ENCODE measurements at regions not wholly inside any gene's neighbourhood (a gene's known extent, or its start where the extent isn't known, plus 50 kb on each side); places are given as distances from the start of the nearest gene placed in this dataset.

DNA sequence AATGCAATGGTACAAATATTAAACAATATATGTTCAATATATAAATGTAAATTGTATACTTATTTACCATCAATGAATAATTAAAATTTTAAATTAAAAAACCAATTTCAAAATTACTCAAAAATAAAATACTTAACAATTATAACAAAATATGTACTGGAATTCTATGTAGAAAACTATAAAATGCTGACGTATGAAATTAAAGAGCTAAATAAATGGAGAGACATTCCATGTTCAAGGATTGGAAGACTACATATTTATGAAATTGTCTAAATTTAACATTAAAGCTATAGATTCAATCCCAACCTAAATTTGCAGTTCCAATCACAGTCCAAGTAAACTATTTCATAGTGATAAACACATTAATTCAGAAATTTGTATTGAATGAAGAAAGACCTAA lies 1522.4 kb downstream of the SI start:
- TF ChIP-seq CTCF (IDR thresholded peaks at IDR 0.05 in 2 of 3, conservative IDR thresholded peaks at IDR 0.05 in 1 of 3; ENCODE audit: borderline replicate concordance in 1 of 3, insufficient read depth in 1 of 3, low read depth in 2 of 3, low read length in 2 of 3), result no peak
- no peak for TF ChIP-seq CBX3 (IDR thresholded peaks at IDR 0.05; ENCODE audit: low read depth)
- TF ChIP-seq, protein P1, sequence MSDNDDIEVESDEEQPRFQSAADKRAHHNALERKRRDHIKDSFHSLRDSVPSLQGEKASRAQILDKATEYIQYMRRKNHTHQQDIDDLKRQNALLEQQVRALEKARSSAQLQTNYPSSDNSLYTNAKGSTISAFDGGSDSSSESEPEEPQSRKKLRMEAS (IDR thresholded peaks at IDR 0.05), result no peak
- TF ChIP-seq POLR2AphosphoS5 (IDR thresholded peaks at IDR 0.05; ENCODE audit: low read depth, low read length), result no peak
- TF ChIP-seq EZH2 (IDR thresholded peaks at IDR 0.05), result no peak
- TF ChIP-seq POLR2A (IDR thresholded peaks at IDR 0.05; ENCODE audit: borderline replicate concordance, extremely low read depth, insufficient read depth, insufficient read length), result no peak
- TF ChIP-seq SIN3A (IDR thresholded peaks at IDR 0.05; ENCODE audit: low read depth), result no peak
- TF ChIP-seq TCF7L2 (IDR thresholded peaks at IDR 0.05; ENCODE audit: borderline replicate concordance, extremely low read depth, insufficient read depth, insufficient read length), result no peak
- no peak for TF ChIP-seq JUND (IDR thresholded peaks at IDR 0.05)
- no peak for TF ChIP-seq YY1 (IDR thresholded peaks at IDR 0.05; ENCODE audit: extremely low read depth, insufficient replicate concordance, low read depth, low read length)
- TF ChIP-seq EZH2phosphoT487 (IDR thresholded peaks at IDR 0.05; ENCODE audit: borderline replicate concordance), result no peak
- no peak for TF ChIP-seq REST (IDR thresholded peaks at IDR 0.05; ENCODE audit: low read depth)
- no peak for TF ChIP-seq SRF (IDR thresholded peaks at IDR 0.05; ENCODE audit: low read depth)
- TF ChIP-seq FOSL1 (IDR thresholded peaks at IDR 0.05; ENCODE audit: low read depth), result no peak

Measured in HCT116 (cell line).